GM21447 (cell line): ENCODE measurements at regions not wholly inside any gene's neighbourhood (a gene's known extent, or its start where the extent isn't known, plus 50 kb on each side); places are given as distances from the start of the nearest gene placed in this dataset.

ENCODE experiments used
- ATAC-seq: cut with Tn5 transposase; IDR thresholded peaks from one replicate; pipeline ENCODE4 v1.9.1; 2021; ENCODE audit not compliant: unreplicated experiment

DNA sequence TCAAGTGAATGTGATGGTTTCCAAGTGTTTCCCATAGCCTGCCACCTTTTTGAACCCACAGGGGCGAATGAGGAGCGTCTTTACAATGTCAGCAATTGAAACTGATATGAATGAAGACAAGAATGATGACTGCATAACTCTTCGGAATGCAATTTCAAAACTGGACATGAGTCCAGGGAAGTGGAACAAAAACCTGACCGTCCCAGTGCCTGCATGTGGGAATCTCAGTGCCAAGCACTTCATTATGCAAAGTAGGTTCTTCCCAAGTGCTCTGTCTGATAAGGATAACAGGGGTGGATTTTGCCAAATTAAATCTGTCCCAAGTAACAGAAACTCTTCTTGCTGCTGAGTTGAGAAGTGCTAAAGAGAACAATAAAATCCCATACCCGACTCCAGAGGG, 243.8 kb upstream of the ADAMTS16 start:
- no peak for ATAC-seq

- no peak for ATAC-seq
Observed at GRCh38 chr5:4901305-4901811, 238.8 kb upstream of the ADAMTS16 start.

DNA sequence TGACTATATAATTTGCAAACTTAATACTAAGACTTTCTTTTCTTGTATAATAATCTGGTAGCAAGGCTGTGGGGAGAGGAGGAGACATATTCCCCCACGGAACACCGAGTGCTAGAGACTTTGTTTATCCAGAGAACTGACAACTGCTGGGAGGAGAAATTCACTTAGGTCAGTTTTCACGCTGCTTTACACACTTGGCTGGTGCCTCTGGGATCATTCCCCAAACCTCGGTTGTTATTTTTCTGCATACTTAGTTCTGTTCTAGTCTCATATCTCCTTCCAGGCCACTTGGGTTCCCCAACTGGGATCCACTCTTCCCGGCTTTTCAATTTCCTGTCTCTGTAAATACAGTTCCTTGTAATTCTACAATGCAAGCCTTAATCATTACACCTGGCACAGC, 238.2 kb upstream of the ADAMTS16 start:
- no peak for ATAC-seq

- ATAC-seq, result no peak
Observed at GRCh38 chr5:4905674-4906520, 234.2 kb upstream of the ADAMTS16 start.

DNA sequence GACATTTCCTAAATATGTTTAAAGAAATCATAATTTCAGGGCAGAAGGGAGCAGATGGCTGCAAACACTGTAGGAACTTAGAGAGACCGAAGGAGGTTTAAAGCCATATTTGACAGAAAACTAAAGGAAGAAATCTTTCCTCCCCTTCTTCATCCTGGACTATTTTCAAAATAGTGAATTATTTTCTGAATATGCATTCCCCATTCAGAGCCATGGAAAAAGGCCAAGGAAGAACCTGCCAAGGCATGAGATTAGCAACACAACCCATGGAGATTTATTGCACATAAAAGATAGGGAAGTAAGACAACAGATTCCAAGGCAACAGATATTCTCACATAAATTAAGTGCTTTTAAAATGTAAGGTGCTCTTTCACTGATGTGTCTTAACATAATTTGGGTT, 233.3 kb upstream of the ADAMTS16 start:
- ATAC-seq, result no peak

DNA sequence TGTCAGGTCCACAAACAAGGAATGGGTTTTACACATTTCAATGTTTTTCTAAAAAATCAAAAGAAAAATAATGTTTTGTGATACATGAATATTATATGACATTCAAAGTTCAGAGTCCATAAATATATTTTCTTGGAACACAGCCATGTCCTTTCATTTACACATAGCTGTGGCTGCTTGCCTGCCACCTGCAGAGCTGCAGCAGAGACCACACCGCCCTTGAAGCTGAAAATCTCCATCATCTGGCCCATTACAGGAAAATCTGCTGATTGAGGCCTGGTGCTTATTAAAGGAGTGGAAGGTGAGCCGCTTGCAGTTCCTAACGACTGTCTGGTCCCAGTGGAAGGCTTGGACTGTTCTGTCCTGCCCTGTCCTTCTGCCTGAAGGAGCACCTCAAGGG, 232.6 kb upstream of the ADAMTS16 start:
- ATAC-seq, result no peak

DNA sequence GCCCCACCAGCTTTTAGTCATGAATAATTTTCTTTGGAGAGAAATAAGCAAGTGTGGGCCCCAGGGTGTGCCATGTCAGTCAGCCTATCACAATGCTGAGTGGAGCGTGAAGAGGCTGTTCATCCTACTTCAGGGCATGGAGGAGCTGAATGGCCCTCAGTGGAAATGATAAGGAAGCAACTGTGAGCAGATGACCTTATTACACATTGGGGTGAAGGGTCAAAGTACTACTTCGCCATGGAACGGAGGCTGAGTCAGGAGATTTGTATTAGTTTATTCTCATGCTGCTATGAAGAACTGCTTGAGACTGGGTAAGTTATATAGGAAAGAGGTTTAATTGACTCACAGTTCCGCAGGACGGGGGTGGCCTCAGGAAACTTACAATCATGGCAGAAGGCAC, 231.0 kb upstream of the ADAMTS16 start:
- no peak for ATAC-seq

DNA sequence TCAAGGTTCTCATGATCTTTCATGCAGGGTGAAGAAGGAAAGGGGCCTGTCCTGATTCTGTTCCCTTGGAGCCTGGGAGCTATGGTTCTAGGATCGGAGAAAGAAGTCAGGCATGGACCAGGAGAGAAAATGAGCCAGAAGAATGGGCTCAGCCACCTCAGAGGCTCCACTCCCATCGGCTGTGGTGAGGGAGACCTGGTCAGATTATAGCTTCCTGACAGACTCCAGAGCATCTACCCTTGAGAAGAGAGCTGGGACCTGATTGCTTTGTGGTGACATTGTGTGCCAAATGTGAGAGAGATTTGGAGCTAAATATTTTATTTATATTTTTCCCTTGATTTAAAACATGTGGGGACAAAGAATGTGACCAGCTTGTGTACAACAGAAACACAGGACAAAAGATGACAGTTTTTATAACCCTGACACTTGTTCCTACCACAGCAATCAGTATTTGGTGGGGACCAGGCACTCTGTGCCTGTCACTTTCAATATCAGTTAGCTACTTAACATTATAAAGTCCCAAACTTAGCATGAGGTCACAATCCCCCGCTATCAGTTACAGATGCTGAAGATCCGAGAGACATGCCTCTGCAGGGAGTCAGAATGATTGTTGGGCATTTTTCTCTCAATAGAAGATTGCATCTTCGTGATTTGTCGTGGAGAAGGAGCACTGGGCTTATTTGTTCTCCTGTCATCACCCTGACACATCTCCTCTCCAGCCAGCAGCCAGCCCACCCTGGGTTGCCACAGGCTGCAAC, 228.3 kb upstream of the ADAMTS16 start:
- no peak for ATAC-seq

GRCh38 chr5:4921929-4922328, 218.2 kb upstream of the ADAMTS16 start:
- no peak for ATAC-seq

DNA sequence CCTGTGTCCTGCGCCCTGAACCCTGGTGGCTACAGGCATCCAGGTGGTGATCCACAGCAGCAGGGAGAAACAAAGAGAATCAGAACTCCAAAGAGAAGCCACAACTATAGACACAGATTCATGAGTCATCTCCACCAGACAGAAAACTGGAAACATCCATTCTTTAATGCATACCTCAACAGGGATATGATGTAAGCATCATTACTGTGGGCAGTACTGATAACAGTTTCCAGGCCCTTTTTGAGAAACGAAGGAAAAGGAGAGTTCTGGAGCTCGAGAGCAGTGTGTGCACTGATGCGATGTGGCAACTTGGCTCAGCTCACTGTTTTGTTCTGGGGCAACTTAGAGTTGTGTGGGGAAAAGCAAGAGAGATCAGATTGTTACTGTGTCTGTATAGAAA, 215.6 kb upstream of the ADAMTS16 start:
- no peak for ATAC-seq

DNA sequence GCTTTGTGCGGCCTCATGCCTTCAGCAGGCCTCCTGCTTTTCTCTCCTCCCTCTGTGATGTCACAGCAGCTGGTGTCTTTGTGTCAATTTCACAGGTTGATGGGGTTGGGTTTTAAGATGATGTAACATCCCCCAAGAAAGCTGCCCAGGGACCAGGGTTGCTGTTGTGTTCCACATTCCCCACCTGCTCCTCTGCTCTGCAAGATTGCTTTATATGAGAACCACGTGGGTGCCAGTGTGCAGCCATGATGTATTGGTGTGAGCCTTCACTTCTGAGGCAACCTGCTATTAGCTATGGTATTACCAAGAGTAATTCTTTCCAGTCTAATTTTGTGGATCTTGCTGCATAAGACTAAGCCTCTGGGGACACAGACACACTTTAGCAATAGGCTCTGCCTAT, 213.0 kb upstream of the ADAMTS16 start:
- ATAC-seq, result no peak

DNA sequence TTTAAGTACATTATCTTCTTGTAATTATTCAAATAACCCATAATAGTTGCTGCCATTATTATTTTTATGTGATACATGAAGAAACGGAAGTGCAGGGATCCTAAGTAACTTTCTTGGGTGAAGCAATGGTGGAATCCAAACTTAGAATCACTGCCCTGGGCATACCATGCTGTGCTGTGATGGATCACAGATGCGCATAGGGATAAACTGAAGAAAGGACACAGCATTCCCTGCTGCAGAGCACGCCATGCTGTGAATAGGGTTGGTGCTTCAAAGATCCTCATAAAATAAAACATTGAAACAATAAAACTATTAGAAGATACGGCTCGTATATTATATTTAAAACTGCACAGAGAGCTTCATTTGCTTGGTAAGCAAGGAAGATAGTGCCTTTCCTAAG, 211.7 kb upstream of the ADAMTS16 start:
- no peak for ATAC-seq

GRCh38 chr5:4929092-4929655, 211.0 kb upstream of the ADAMTS16 start:
- ATAC-seq, result no peak

- no peak for ATAC-seq
Observed at GRCh38 chr5:4939042-4939781, 200.9 kb upstream of the ADAMTS16 start.

DNA sequence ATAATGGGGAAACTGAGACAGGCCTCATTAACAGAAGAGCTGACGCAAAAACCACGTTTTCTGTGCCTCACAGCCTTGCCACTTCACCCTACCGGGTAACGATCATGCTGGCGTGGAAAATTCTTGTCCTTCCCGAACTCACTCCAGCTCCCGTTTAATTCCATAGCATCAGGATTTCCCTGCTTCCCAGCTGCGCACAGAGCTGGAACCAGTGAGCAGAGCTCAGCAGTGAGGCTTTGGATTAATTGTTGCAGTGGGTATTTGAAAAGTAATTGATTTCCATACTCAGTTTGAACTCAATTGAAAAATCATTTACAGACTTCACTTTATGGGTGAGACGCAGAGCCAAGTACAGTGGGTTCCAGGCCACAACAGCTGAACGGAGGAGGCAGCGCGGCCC, 199.0 kb upstream of the ADAMTS16 start:
- no peak for ATAC-seq

DNA sequence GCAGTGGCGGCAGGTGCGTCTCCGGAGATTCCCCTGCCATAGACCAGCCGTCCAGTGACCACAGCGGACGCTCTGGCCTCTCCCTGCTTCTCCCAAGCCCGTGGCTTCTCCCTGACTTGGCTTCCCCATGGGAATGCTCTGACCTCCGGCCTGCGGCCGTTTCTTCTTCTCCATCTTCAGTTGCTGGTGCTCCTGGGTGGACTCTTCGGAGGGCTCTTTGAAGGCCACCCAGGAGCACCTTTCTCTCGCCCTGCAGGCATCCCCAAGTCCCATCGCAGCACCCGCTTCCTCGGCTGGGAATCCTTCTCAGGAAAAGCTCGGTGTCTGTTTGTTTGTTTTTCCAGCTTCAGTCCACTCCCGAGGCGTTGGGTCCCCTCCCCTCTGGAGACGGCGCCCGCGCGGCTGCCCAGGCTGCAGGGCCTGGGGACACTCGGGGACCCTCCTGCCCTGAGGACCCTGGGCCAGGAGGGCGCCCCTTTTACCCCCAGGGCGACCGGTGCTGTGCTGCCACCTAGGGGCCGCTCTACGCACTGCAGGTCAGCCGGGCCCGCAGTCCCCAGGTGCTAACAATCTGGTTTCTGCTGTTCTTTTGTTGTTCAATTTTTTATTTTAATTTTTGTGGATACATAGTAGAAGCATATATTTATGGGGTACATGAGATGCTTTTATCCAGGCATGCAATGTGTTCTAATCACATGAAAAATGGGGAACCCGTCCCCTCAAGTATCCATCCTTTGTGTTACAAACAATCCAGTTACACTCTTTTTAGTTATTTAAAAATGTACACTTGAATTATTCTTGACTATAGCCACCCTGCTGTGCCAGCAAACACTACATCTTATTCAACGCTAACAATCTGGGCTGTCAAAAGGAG, 197.9 kb upstream of the ADAMTS16 start:
- no peak for ATAC-seq

GRCh38 chr5:4942831-4943178, 197.3 kb upstream of the ADAMTS16 start:
- no peak for ATAC-seq

GRCh38 chr5:4945296-4945695, 194.8 kb upstream of the ADAMTS16 start:
- ATAC-seq, result no peak

DNA sequence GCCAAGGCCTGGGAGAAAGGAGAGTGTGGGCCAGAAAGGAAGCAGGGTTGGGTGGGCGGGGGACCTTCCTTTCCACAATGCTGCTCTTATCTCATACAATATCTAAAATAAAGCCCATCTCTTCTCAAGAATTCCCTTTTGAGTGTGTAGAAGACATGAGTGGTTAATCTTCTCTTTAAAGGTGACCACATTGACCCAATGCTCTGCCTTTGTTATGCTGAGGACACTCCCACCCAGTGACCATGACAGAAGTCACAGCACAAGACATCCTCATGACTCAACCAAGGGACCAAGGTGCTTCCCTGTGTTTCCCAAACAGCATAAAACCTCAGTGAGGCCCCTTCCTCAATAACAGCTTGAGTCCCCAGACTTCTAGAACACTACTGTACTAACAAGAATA, 193.0 kb upstream of the ADAMTS16 start:
- no peak for ATAC-seq

GRCh38 chr5:4947893-4948536, 192.1 kb upstream of the ADAMTS16 start:
- ATAC-seq, result no peak
